Naive B cell (primary cell): ENCODE measurements at regions not wholly inside any gene's neighbourhood (a gene's known extent, or its start where the extent isn't known, plus 50 kb on each side); places are given as distances from the start of the nearest gene placed in this dataset.

Experiments
- ATAC-seq, 2 donors: fragments of 150-1000 bp; cut with Tn5 transposase; 2 replicates each; pipeline ENCODE4 v1.10.0; 2021; ENCODE audit warnings: low read depth in 2 of 2, mild to moderate bottlenecking in 2 of 2, moderate library complexity in 2 of 2
- DNase-seq: peaks from one replicate; pipeline ENCODE4 v3.0.0; 2022
- H3K27ac Mint-ChIP-seq, 6 donors: one replicate each; pipeline ENCODE4 v1.8.0; 2020 to 2022; ENCODE audit warnings: mild to moderate bottlenecking in 6 of 6, mixed read lengths in 6 of 6, moderate library complexity in 5 of 6, inconsistent platforms in 2 of 6
- H3K27me3 Mint-ChIP-seq, 3 donors: one replicate each; pipeline ENCODE4 v1.8.0; 2021 to 2022; ENCODE audit warnings: mixed read lengths in 3 of 3, mild to moderate bottlenecking in 1 of 3
- H3K36me3 Mint-ChIP-seq, 2 donors: one replicate each; pipeline ENCODE4 v1.8.0; 2020 to 2022; ENCODE audit warnings: mixed read lengths in 2 of 2, inconsistent platforms in 1 of 2, mild to moderate bottlenecking in 1 of 2
- H3K4me1 Mint-ChIP-seq, 3 donors: one replicate each; pipeline ENCODE4 v1.8.0; 2020 to 2022; ENCODE audit warnings: mixed read lengths in 3 of 3, inconsistent platforms in 1 of 3, mild to moderate bottlenecking in 1 of 3, moderate library complexity in 1 of 3
- H3K4me3 Mint-ChIP-seq, 8 donors: one replicate each; pipeline ENCODE4 v1.8.0; 2020 to 2022; ENCODE audit warnings: mild to moderate bottlenecking in 8 of 8, mixed read lengths in 8 of 8, moderate library complexity in 8 of 8, inconsistent platforms in 2 of 8
- H3K9me3 Mint-ChIP-seq, 7 donors: one replicate each; pipeline ENCODE4 v1.8.0; 2020 to 2022; ENCODE audit warnings: mixed read lengths in 7 of 7, mild to moderate bottlenecking in 5 of 7, inconsistent platforms in 2 of 7, moderate library complexity in 1 of 7

GRCh38 chr21:16536140-16536539 lies 806.4 kb downstream of the USP25 start:
- Mint-ChIP-seq H3K9me3 (peaks cover 0 to 21% (median 3%) of the 10 kb centered on the region in 7 donors), H3K27ac (no peak overlapping the region), H3K4me1 (no peaks in the 10 kb centered on the region), H3K4me3 (no peak overlapping the region), H3K27me3 (no peaks in the 10 kb centered on the region), H3K36me3 (no peaks in the 10 kb centered on the region)
- DNase-seq = no peak
- no peak for ATAC-seq

GRCh38 chr21:16536643-16537434 lies 807.1 kb downstream of the USP25 start:
- H3K4me1 Mint-ChIP-seq = no peaks in the 10 kb centered on the region
- H3K4me3 Mint-ChIP-seq = no peak overlapping the region
- H3K27me3 Mint-ChIP-seq = no peaks in the 10 kb centered on the region
- DNase-seq (no peak), ATAC-seq (no peak)
- peaks cover 0 to 14% (median 2%) of the 10 kb centered on the region in 7 donors for H3K9me3 Mint-ChIP-seq
- no peak overlapping the region for H3K27ac Mint-ChIP-seq
- no peaks in the 10 kb centered on the region for H3K36me3 Mint-ChIP-seq

GRCh38 chr21:16537501-16537900 lies 807.7 kb downstream of the USP25 start:
- ATAC-seq (no peak), DNase-seq (no peak)
- H3K4me1 Mint-ChIP-seq = no peaks in the 10 kb centered on the region
- no peaks in the 10 kb centered on the region for H3K27me3 Mint-ChIP-seq
- H3K27ac Mint-ChIP-seq = no peak overlapping the region
- H3K36me3 Mint-ChIP-seq = no peaks in the 10 kb centered on the region
- no peak overlapping the region for H3K4me3 Mint-ChIP-seq
- H3K9me3 Mint-ChIP-seq = peaks cover 0 to 17% (median 2%) of the 10 kb centered on the region in 7 donors

- H3K9me3 Mint-ChIP-seq = peaks cover 0 to 17% (median 2%) of the 10 kb centered on the region in 7 donors
- no peaks in the 10 kb centered on the region for H3K36me3 Mint-ChIP-seq
These were observed 808.6 kb downstream of the USP25 start for GRCh38 chr21:16538405-16538804.

GRCh38 chr21:16538936-16539440 lies 809.2 kb downstream of the USP25 start:
- H3K27ac Mint-ChIP-seq = no peak overlapping the region
- H3K4me3 Mint-ChIP-seq = no peak overlapping the region
- ATAC-seq (no peak), DNase-seq (no peak)
- no peaks in the 10 kb centered on the region for H3K27me3 Mint-ChIP-seq
- peaks cover 0 to 12% (median 2%) of the 10 kb centered on the region in 7 donors for H3K9me3 Mint-ChIP-seq
- H3K4me1 Mint-ChIP-seq = no peaks in the 10 kb centered on the region
- H3K36me3 Mint-ChIP-seq = no peaks in the 10 kb centered on the region

More at GRCh38 chr21:16538405-16538804, 808.6 kb downstream of the USP25 start:
- no peaks in the 10 kb centered on the region for H3K27me3 Mint-ChIP-seq
- ATAC-seq = no peak
- DNase-seq = no peak
- H3K27ac Mint-ChIP-seq = no peak overlapping the region
- no peak overlapping the region for H3K4me3 Mint-ChIP-seq
- no peaks in the 10 kb centered on the region for H3K4me1 Mint-ChIP-seq

- no peak overlapping the region for H3K4me3 Mint-ChIP-seq
- peaks cover 0 to 11% (median 3%) of the 10 kb centered on the region in 7 donors for H3K9me3 Mint-ChIP-seq
- no peaks in the 10 kb centered on the region for H3K36me3 Mint-ChIP-seq
- no peaks in the 10 kb centered on the region for H3K27me3 Mint-ChIP-seq
- H3K27ac Mint-ChIP-seq = no peak overlapping the region
- ATAC-seq (no peak), DNase-seq (no peak)
- H3K4me1 Mint-ChIP-seq = no peaks in the 10 kb centered on the region
These were observed 811.4 kb downstream of the USP25 start for GRCh38 chr21:16540966-16541727.

- Mint-ChIP-seq H3K27ac (no peak overlapping the region), H3K36me3 (no peaks in the 10 kb centered on the region), H3K4me1 (no peaks in the 10 kb centered on the region), H3K9me3 (peaks cover 0 to 5% (median 2%) of the 10 kb centered on the region in 7 donors), H3K27me3 (no peaks in the 10 kb centered on the region), H3K4me3 (no peak overlapping the region)
- no peak for DNase-seq
- ATAC-seq = no peak
These were observed 820.3 kb downstream of the USP25 start for GRCh38 chr21:16550118-16550517.

GRCh38 chr21:16550917-16551741 lies 821.3 kb downstream of the USP25 start:
- H3K36me3 Mint-ChIP-seq = no peaks in the 10 kb centered on the region
- peak overlapping the region in 1 of 6 donors; percentile 47 for H3K27ac Mint-ChIP-seq
- peaks cover 0 to 4% (median 0%) of the 10 kb centered on the region in 7 donors for H3K9me3 Mint-ChIP-seq
- DNase-seq = no peak
- no peak for ATAC-seq
- no peaks in the 10 kb centered on the region for H3K27me3 Mint-ChIP-seq
- no peaks in the 10 kb centered on the region for H3K4me1 Mint-ChIP-seq
- no peak overlapping the region for H3K4me3 Mint-ChIP-seq

- Mint-ChIP-seq H3K4me1 (no peaks in the 10 kb centered on the region), H3K9me3 (peaks cover 0 to 4% (median 0%) of the 10 kb centered on the region in 7 donors)
These were observed 823.1 kb downstream of the USP25 start for GRCh38 chr21:16552880-16553279.

GRCh38 chr21:16554503-16554902 lies 824.7 kb downstream of the USP25 start:
- H3K4me3 Mint-ChIP-seq = no peak overlapping the region
- H3K9me3 Mint-ChIP-seq = peaks cover 0 to 6% (median 0%) of the 10 kb centered on the region in 7 donors
- H3K27ac Mint-ChIP-seq = peak overlapping the region in 1 of 6 donors; percentile 2
- H3K27me3 Mint-ChIP-seq = no peaks in the 10 kb centered on the region
- DNase-seq (no peak), ATAC-seq (no peak)
- H3K4me1 Mint-ChIP-seq = no peaks in the 10 kb centered on the region
- H3K36me3 Mint-ChIP-seq = no peaks in the 10 kb centered on the region

More at GRCh38 chr21:16552880-16553279, 823.1 kb downstream of the USP25 start:
- Mint-ChIP-seq H3K27ac (no peak overlapping the region), H3K4me3 (no peak overlapping the region), H3K36me3 (no peaks in the 10 kb centered on the region), H3K27me3 (no peaks in the 10 kb centered on the region)
- DNase-seq (no peak), ATAC-seq (no peak)

- H3K27ac Mint-ChIP-seq = no peak overlapping the region
- H3K27me3 Mint-ChIP-seq = no peaks in the 10 kb centered on the region
- DNase-seq (no peak), ATAC-seq (no peak)
- no peaks in the 10 kb centered on the region for H3K36me3 Mint-ChIP-seq
- no peak overlapping the region for H3K4me3 Mint-ChIP-seq
- H3K4me1 Mint-ChIP-seq = no peaks in the 10 kb centered on the region
- peaks cover 0 to 3% (median 0%) of the 10 kb centered on the region in 7 donors for H3K9me3 Mint-ChIP-seq
These were observed 833.3 kb downstream of the USP25 start for GRCh38 chr21:16563116-16563515.

- peaks cover 0 to 3% (median 0%) of the 10 kb centered on the region in 7 donors for H3K9me3 Mint-ChIP-seq
- no peak for ATAC-seq
- no peak for DNase-seq
- no peak overlapping the region for H3K4me3 Mint-ChIP-seq
- no peaks in the 10 kb centered on the region for H3K36me3 Mint-ChIP-seq
- peak overlapping the region in 1 of 6 donors; percentile 48 for H3K27ac Mint-ChIP-seq
- H3K4me1 Mint-ChIP-seq = no peaks in the 10 kb centered on the region
- H3K27me3 Mint-ChIP-seq = no peaks in the 10 kb centered on the region
These were observed 834.0 kb downstream of the USP25 start for GRCh38 chr21:16563795-16564194.

GRCh38 chr21:16568244-16568643 lies 838.5 kb downstream of the USP25 start:
- H3K27me3 Mint-ChIP-seq = no peaks in the 10 kb centered on the region
- no peak overlapping the region for H3K4me3 Mint-ChIP-seq
- H3K9me3 Mint-ChIP-seq = no peaks in the 10 kb centered on the region
- ATAC-seq = no peak
- DNase-seq = no peak
- H3K27ac Mint-ChIP-seq = no peak overlapping the region
- no peaks in the 10 kb centered on the region for H3K4me1 Mint-ChIP-seq
- H3K36me3 Mint-ChIP-seq = no peaks in the 10 kb centered on the region
